ENCODE measurements at regions not wholly inside any gene's neighbourhood (a gene's known extent, or its start where the extent isn't known, plus 50 kb on each side); places are given as distances from the start of the nearest gene placed in this dataset.

DNA sequence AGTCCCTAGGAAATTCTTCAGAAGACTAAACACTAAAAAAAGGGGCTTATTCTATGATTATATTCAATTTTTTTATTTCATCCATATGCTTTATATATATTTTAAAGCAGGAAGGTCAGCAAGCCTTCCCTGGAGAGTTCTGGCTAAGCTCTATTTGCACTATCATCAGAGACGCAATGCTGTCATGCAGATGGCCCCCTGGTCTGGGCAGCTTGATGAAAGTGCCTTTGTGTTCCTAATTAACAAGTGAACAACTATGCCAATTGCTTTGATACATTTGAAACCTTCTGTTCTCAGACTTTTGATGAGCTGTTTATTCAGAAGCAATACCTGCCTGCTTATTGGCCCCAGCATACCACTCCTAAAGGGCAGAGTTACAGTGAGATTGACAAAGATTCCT lies 1344.6 kb downstream of the OLFM4 start:
- DNase-seq (ENCODE audit: low read depth) = no peak
- TF ChIP-seq, protein P1, sequence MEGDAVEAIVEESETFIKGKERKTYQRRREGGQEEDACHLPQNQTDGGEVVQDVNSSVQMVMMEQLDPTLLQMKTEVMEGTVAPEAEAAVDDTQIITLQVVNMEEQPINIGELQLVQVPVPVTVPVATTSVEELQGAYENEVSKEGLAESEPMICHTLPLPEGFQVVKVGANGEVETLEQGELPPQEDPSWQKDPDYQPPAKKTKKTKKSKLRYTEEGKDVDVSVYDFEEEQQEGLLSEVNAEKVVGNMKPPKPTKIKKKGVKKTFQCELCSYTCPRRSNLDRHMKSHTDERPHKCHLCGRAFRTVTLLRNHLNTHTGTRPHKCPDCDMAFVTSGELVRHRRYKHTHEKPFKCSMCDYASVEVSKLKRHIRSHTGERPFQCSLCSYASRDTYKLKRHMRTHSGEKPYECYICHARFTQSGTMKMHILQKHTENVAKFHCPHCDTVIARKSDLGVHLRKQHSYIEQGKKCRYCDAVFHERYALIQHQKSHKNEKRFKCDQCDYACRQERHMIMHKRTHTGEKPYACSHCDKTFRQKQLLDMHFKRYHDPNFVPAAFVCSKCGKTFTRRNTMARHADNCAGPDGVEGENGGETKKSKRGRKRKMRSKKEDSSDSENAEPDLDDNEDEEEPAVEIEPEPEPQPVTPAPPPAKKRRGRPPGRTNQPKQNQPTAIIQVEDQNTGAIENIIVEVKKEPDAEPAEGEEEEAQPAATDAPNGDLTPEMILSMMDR (conservative IDR thresholded peaks at IDR 0.05; ENCODE audit: low read depth, low read length) = no peak

DNA sequence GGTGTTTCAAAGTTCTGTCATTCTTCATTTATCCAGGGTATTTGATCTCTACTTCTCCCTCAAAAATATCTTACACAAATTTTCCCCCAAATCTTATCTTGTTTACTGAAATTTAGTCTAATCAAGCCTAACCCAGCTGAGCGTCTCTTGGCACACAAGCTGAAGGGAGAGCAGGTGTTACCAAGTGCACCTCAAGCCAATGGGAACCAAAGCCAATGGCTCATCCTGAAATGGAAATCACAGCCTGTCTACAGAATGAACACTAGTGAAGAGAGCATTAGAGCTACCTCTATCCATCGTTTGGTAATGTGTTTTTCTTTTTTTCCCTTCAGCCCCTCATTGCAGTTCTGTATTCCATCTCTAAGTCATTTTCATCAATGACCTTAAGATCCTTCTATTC lies 1350.8 kb downstream of the OLFM4 start:
- DNase-seq (ENCODE audit: low read depth) = no peak
- TF ChIP-seq, protein P1 (conservative IDR thresholded peaks at IDR 0.05; ENCODE audit: low read depth, low read length) = no peak
- H3K4me3 ChIP-seq (ENCODE audit: low read depth, low read length) = no peak overlapping the region

More for the DNA sequence above, 1344.6 kb downstream of the OLFM4 start:
- no peak overlapping the region for H3K4me3 ChIP-seq (ENCODE audit: low read depth, low read length)

DNA sequence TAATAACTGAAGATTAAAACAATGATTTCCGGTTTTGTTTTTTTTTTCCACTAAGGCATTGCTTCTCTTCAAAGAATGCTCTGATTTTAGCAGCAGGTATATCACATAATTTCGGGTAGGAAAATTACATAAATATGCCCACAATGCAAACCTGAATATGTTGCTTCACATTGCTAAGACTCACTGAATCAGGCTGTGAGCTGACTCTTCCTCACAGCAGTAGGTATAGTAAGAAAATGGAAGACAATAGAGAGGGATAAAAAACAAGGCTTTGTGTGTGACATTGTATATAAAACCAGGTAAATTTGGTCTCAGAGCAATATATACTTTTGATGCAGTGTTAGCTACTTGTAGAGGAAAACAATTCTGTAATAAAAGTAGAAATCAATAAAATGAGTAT lies 1355.0 kb downstream of the OLFM4 start:
- no peak for DNase-seq (ENCODE audit: low read depth)
- TF ChIP-seq, protein P1 (conservative IDR thresholded peaks at IDR 0.05; ENCODE audit: low read depth, low read length) = no peak
- H3K4me3 ChIP-seq (ENCODE audit: low read depth, low read length) = no peak overlapping the region

DNA sequence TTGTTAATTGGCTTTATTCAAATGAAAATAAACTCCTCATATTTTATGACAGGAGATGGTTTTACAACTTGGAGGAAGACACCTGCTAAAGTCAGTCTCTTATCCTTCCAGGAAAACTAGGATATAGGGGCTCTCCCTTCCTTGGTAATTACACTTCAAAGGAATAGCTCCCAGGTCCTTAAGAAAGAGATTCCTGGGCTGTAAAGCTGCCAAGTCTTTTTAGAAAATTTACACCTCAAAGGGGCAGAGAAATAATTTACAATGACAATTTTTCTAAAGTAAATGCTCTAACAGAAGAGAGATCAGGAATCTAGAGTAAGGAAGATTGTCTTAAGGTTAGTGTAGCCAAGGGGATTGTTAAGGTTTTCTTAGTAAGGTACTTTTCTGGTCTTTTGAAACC lies 1359.0 kb downstream of the OLFM4 start:
- TF ChIP-seq, protein P1 (conservative IDR thresholded peaks at IDR 0.05; ENCODE audit: low read depth, low read length) = no peak
- H3K4me3 ChIP-seq (ENCODE audit: low read depth, low read length) = no peak overlapping the region
- DNase-seq (ENCODE audit: low read depth) = no peak

DNA sequence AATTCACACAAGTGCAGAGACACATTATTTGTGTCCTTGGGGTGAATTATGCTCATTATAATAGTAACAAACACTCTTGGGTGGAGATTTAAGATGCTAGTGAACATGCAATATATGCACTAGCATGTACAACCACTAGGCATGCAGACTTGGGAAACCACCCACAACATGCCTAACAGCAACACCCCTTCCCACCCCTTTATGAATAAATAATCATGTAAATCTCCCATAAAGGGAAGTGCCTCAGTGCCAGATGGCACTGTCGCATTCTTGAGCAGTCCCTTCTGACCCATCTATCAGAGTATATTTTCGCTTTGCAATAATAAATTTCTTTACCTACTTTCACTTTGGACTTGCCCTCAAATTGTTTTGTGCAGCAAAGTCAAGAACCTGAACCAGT lies 1362.2 kb downstream of the OLFM4 start:
- TF ChIP-seq, protein P1 (conservative IDR thresholded peaks at IDR 0.05; ENCODE audit: low read depth, low read length) = no peak

DNA sequence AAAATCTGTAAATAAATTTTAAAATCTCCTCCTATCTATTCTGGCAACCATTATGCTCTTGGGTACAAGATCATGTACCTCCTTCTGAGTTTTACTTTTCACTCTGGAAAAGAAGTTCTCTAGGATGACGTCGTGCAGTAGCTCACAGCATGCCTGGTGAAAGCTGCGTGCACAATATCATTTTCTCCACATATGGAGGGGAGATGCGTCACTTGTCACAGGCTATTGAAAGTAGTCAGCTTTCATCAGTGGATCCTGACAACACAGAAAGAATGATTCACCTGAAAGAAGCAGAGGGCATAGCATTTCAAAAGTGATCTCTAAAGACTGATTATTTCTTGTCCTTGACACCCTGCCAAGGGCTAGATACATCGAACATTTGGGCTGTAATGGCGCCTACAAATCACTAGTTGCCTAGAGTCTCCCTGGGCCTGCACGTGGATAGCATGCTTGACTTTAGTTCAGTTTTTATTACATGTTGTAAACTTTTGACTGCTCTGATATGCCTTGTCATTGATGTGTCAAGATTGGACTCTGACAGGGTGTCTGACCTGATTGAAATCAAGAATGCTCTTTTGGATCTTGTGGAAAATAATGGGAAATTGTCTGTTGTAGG lies 1365.6 kb downstream of the OLFM4 start:
- H3K4me3 ChIP-seq (ENCODE audit: low read depth, low read length) = no peak overlapping the region
- TF ChIP-seq, protein P1 (conservative IDR thresholded peaks at IDR 0.05; ENCODE audit: low read depth, low read length) = no peak
- DNase-seq (ENCODE audit: low read depth) = no peak

More for the DNA sequence above, 1362.2 kb downstream of the OLFM4 start:
- H3K4me3 ChIP-seq (ENCODE audit: low read depth, low read length) = no peak overlapping the region
- DNase-seq (ENCODE audit: low read depth) = no peak

DNA sequence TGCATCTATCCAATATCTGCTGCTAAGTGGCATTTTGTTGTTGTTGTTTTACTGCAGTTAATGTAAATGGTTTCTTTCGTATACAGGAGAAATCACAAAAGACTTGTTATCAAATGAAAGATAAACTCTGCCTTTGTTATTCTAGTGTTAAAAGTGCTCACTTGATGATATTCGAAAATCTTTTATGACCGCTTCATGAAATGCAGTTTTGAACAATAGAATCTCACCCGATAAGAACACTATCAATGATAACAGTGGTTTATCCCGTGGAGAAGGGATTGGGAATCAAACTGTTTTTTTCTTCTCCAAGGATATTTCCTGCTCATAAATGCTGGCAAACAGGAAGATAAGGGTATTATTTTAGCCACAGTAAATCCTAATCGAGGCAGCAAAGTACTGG lies 1366.3 kb downstream of the OLFM4 start:
- no peak for DNase-seq (ENCODE audit: low read depth)
- TF ChIP-seq, protein P1 (conservative IDR thresholded peaks at IDR 0.05; ENCODE audit: low read depth, low read length) = no peak
- H3K4me3 ChIP-seq (ENCODE audit: low read depth, low read length) = no peak overlapping the region

Measured in epithelial cell of proximal tubule (primary cell).